ENCODE measurements at regions not wholly inside any gene's neighbourhood (a gene's known extent, or its start where the extent isn't known, plus 50 kb on each side); places are given as distances from the start of the nearest gene placed in this dataset.
"Not testable (repeated sequence)": the region's sequence is repeated elsewhere in the genome, so short reads cannot be mapped to it uniquely, and the experiment has no call there.

DNA sequence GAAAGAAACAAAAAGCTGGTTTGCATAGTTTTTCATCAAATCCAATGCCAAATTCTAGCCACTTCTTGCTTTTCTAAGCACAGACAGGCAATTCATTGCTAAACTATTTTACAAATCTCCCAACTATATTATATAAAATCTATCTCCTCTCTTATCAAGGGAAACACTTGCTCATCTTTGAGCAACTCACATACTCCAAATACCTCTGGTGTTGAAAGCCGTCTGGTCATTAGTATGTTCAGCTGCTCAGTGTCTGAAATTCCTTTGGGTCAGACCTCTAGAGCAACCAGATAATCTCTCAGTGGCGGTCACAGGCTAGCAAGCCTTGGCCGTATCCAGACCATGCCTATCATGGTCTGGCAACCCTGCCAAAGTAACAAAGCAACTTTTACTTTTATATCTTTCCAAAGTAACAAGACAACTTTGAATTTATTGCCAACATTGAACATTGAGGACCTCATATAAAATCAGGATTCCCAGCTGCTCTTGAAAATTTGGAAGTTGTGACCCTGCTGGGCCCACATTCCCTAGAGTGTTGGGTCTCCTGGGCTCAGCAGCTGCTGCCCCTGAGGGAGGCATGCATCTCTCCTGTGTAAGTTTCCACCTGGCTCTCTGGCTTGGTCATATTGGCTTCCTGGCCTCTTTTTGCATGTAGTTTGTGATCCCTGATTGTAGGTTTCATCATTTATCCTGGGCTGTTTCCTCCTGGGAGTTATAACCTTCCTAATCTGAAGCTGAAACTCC is 56.8 kb upstream of the LANCL2 start:
- Mint-ChIP-seq H3K36me3 (peaks cover 18% of the 10 kb centered on the region), H3K9me3 (no peaks in the 10 kb centered on the region), H3K4me1 (ENCODE audit: low read depth in 2 of 2) (peaks cover 52 to 77% of the 10 kb centered on the region in 2 donors), H3K27me3 (peaks cover 44 to 45% of the 10 kb centered on the region in 2 donors), H3K4me3 (peak overlapping the region; percentile 80), H3K27ac (peak overlapping the region; percentile 82 to 90)
- ATAC-seq (peak in 1 of 2 donors; percentile 0), DNase-seq (ENCODE audit: low spot score) (no peak)

- no peaks in the 10 kb centered on the region for H3K9me3 Mint-ChIP-seq
- peaks cover 35 to 38% of the 10 kb centered on the region in 2 donors for H3K27me3 Mint-ChIP-seq
- peaks cover 18% of the 10 kb centered on the region for H3K36me3 Mint-ChIP-seq
- DNase-seq (ENCODE audit: low spot score), result peak; percentile 92
- peak; percentile 94 to 95 for ATAC-seq
- H3K4me1 Mint-ChIP-seq (ENCODE audit: low read depth in 2 of 2), result peaks cover 52 to 69% of the 10 kb centered on the region in 2 donors
- peak overlapping the region; percentile 80 for H3K4me3 Mint-ChIP-seq
- peak overlapping the region; percentile 82 to 90 for H3K27ac Mint-ChIP-seq
Observed at GRCh38 chr7:55309040-55309991, 55.8 kb upstream of the LANCL2 start.

DNA sequence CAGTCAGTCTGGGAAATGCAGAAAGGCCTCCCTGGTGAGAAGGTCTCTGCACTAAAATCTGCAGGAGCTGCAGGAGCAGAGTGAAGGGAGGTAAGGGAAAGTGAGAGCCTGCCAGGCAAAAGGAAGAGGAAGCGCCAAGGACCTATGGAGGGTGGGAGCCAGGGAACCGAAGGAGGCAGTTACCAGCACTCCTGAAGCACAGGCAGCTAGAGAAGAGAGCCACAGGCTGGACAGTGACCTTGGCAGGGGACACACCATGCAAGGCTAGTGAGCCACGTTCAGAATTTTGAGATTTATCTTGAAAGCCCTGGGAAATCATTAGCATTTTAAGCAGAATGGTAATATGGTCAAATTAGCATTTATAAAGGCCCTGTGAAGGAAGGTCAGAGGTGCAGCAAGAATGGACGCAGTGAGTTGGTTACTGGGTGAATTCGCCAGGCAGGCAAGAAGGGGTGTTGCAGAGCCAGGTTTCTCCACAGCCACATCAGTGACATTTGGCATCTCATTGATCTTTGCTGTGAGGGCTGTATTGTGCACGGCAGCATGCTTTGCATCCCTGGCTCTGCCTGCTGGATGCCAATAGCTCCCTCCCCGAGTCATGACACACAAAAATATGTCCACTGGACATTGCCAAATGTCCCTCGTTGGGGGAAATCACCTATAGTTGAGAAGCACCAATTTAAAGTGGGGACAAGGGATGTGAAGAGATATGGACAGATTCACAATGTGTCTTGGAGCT is 54.7 kb upstream of the LANCL2 start:
- ATAC-seq, result no peak
- DNase-seq (ENCODE audit: low spot score), result no peak
- Mint-ChIP-seq H3K27me3 (peaks cover 30 to 38% of the 10 kb centered on the region in 2 donors), H3K9me3 (no peaks in the 10 kb centered on the region), H3K4me3 (peak overlapping the region; percentile 80), H3K4me1 (ENCODE audit: low read depth in 2 of 2) (peaks cover 48 to 58% of the 10 kb centered on the region in 2 donors), H3K36me3 (peaks cover 17% of the 10 kb centered on the region), H3K27ac (peak overlapping the region; percentile 82 to 90)

DNA sequence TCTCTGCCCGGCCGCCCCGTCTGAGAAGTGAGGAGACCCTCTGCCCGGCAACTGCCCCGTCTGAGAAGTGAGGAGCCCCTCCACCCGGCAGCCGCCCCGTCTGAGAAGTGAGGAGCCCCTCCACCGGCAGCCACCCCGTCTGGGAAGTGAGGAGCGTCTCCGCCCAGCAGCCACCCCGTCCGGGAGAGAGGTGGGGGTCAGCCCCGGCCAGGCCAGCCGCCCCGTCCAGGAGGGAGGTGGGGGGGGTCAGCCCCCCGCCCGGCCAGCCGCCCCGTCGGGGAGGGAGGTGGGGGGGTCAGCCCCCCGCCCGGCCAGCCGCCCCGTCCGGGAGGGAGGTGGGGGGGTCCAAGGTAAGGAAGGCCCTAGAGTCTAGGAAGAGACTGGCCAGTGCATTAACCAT is 53.2 kb upstream of the LANCL2 start:
- Mint-ChIP-seq H3K36me3 (peaks cover 14% of the 10 kb centered on the region), H3K4me1 (ENCODE audit: low read depth in 2 of 2) (peaks cover 44 to 46% of the 10 kb centered on the region in 2 donors), H3K27me3 (peaks cover 22 to 34% of the 10 kb centered on the region in 2 donors)
- H3K4me3 Mint-ChIP-seq; ATAC-seq; H3K27ac Mint-ChIP-seq; DNase-seq (ENCODE audit: low spot score); H3K9me3 Mint-ChIP-seq: not testable (repeated sequence)

DNA sequence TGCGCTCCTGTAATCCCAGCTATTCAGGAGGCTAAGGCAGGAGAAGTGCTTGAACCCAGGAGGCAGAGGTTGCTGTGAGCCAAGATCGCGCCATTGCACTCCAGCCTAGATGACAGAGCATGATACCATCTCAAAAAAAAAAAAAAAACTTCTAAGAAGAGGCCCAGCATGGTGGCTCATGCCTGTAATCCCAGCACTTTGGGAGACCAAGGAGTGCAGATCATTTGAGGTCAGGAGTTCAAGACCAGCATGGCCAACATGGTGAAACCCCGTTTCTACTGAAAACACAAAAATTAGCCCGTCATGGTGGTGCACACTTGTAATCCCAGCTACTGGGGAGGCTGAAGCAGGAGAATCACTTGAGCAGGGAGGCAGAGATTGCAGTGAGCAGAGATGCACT is 51.5 kb upstream of the LANCL2 start:
- not testable (repeated sequence) for H3K9me3 Mint-ChIP-seq; ATAC-seq; H3K4me3 Mint-ChIP-seq; H3K27ac Mint-ChIP-seq; DNase-seq (ENCODE audit: low spot score)
- Mint-ChIP-seq H3K27me3 (peaks cover 34 to 42% of the 10 kb centered on the region in 2 donors), H3K4me1 (ENCODE audit: low read depth in 2 of 2) (peaks cover 30 to 31% of the 10 kb centered on the region in 2 donors), H3K36me3 (peaks cover 14% of the 10 kb centered on the region)

DNA sequence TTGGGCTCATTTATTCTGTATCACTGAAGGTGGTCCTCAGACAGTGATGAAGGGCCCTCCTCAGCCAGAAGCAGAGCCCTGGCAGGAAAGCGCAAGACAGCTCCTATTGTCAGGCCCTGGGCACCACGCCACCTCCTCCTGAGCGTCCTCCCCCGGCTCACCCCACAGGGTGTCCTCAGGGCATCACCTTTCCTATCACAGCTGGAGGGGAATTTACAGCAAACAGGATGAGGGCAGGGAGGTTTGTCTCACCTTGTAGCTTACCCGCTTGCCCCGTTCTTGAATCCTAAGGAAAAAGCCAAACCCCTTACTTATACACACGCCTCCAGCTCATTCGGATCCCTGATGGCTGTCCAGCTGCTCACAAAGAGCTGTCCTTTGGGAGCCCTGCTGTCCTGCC is 50.2 kb upstream of the LANCL2 start:
- Mint-ChIP-seq H3K4me3 (no peak overlapping the region), H3K27me3 (peaks cover 43 to 48% of the 10 kb centered on the region in 2 donors), H3K9me3 (no peaks in the 10 kb centered on the region), H3K36me3 (peaks cover 14% of the 10 kb centered on the region), H3K4me1 (ENCODE audit: low read depth in 2 of 2) (peaks cover 17 to 18% of the 10 kb centered on the region in 2 donors), H3K27ac (no peak overlapping the region)
- DNase-seq (ENCODE audit: low spot score) (no peak), ATAC-seq (no peak)

All from natural killer cell treated with Interleukin-12 subunit alpha and Interleukin-12 subunit beta and Interleukin-15 and Interleukin-18, amount 100 ng/mL, for 72 hours (primary cell).